Cardiac fibroblast (primary cell): ENCODE measurements at regions not wholly inside any gene's neighbourhood (a gene's known extent, or its start where the extent isn't known, plus 50 kb on each side); places are given as distances from the start of the nearest gene placed in this dataset.
A peak's percentile ranks its signal among the peaks of the same experiment; 100 is the strongest.

ENCODE experiments used
- DNase-seq, 2 donors: peaks; one replicate each; pipeline versions ENCODE4 v3.0.0 to v3.0.0-alpha.2; 2010; ENCODE audit warnings: low read depth in 2 of 2
- H3K4me3 ChIP-seq, 2 donors: replicated peaks in 1 of 2; 1 replicate in 1 of 2; 2 replicates in 1 of 2; pipeline ENCODE4 v1.5.1; 2011; ENCODE audit warnings: low read depth in 2 of 2, low read length in 2 of 2, mild to moderate bottlenecking in 2 of 2, moderate library complexity in 1 of 2
- CTCF ChIP-seq: IDR thresholded peaks from one replicate; pipeline ENCODE4 v1.5.1; 2011; ENCODE audit warnings: low read depth, mild to moderate bottlenecking, low read length, inconsistent platforms

- DNase-seq = no peak
- no peak overlapping the region for H3K4me3 ChIP-seq
- no peak for TF ChIP-seq CTCF
Observed at GRCh38 chr10:36573246-36573645, 552.2 kb upstream of the ANKRD30A start.

- TF ChIP-seq CTCF = no peak
- DNase-seq = no peak
- H3K4me3 ChIP-seq = no peak overlapping the region
Observed at GRCh38 chr10:36564433-36564832, 561.0 kb upstream of the ANKRD30A start.

GRCh38 chr10:36559412-36560400 lies 565.7 kb upstream of the ANKRD30A start:
- no peak for DNase-seq
- TF ChIP-seq CTCF = no peak
- H3K4me3 ChIP-seq = no peak overlapping the region

- no peak overlapping the region for H3K4me3 ChIP-seq
- TF ChIP-seq CTCF = no peak
- no peak for DNase-seq
Observed at GRCh38 chr10:36556468-36556867, 568.9 kb upstream of the ANKRD30A start.

GRCh38 chr10:36555036-36555435 lies 570.4 kb upstream of the ANKRD30A start:
- TF ChIP-seq CTCF = no peak
- DNase-seq = no peak
- H3K4me3 ChIP-seq = no peak overlapping the region

- TF ChIP-seq CTCF = no peak
- H3K4me3 ChIP-seq = no peak overlapping the region
- no peak for DNase-seq
Observed at GRCh38 chr10:36547965-36548364, 577.4 kb upstream of the ANKRD30A start.

- no peak for TF ChIP-seq CTCF
Observed at GRCh38 chr10:36542493-36542892, 582.9 kb upstream of the ANKRD30A start.

More at GRCh38 chr10:36542493-36542892, 582.9 kb upstream of the ANKRD30A start:
- H3K4me3 ChIP-seq = no peak overlapping the region
- peak in 1 of 2 donors; percentile 3 for DNase-seq
